A549 (cell line): ENCODE measurements at regions not wholly inside any gene's neighbourhood (a gene's known extent, or its start where the extent isn't known, plus 50 kb on each side); places are given as distances from the start of the nearest gene placed in this dataset.

Experiments used
- ATAC-seq, 2 experiments: fragments of 200-7000 bp in 1 of 2; fragments of >200 bp in 1 of 2; cut with Nextera tagmentation in 1 of 2; cut with Tn5 transposase in 1 of 2; 3 replicates each; pipeline versions ENCODE4 v1.8.0 to v1.9.1; 2018 to 2020; ENCODE audit warnings: mild to moderate bottlenecking in 1 of 2, moderate library complexity in 1 of 2
- CTCF ChIA-PET: fragments of 300-600 bp; sonication (Branson Sonifier 250); formaldehyde crosslinking; extraction: SDS; loops from one replicate; lab custom pipeline; 2021; ENCODE audit warnings: antibody characterized with exemption, inconsistent platforms; lab: Yijun Ruan, JAX
- POLR2A ChIA-PET: fragments of 350-600 bp; formaldehyde crosslinking; extraction: SDS; loops from one replicate; lab custom pipeline; 2021; ENCODE audit warnings: antibody characterized with exemption, inconsistent platforms; lab: Yijun Ruan, JAX
- DNase-seq, 2 experiments: peaks; one replicate each; pipeline versions ENCODE4 v3.0.0 to v3.0.0-alpha.2; 2011 to 2016; ENCODE audit warnings: low read depth in 1 of 2, low spot score in 1 of 2
- FAIRE-seq: peaks from 2 replicates; lab custom pipeline; 2011; peaks lifted over from hg19 to GRCh38; lab: Jason Lieb, UNC
- H3K27ac ChIP-seq, 2 experiments: fragments of >200 bp; sonication (Bioruptor Twin); formaldehyde crosslinking; 3 replicates each; pipeline ENCODE4 v1.5.1; 2016 to 2017
- H3K4me1 ChIP-seq: fragments of >200 bp; sonication (Bioruptor Twin); formaldehyde crosslinking; 3 replicates; pipeline ENCODE4 v1.6.1; 2016
- H3K4me2 ChIP-seq: fragments of >200 bp; sonication (Bioruptor Twin); formaldehyde crosslinking; 3 replicates; pipeline ENCODE4 v1.6.1; 2016
- H3K4me3 ChIP-seq: fragments of >200 bp; sonication (Bioruptor Twin); formaldehyde crosslinking; 3 replicates; pipeline ENCODE4 v1.5.1; 2016
- H3K9me3 ChIP-seq: fragments of >200 bp; sonication (Bioruptor Twin); formaldehyde crosslinking; 3 replicates; pipeline ENCODE4 v1.6.1; 2016
- CBX8 ChIP-seq: fragments of 200-600 bp; sonication (generic); IDR thresholded peaks from 2 replicates; pipeline ENCODE4 v1.6.1; 2016
- EHMT2 ChIP-seq: fragments of 200-600 bp; sonication (generic); IDR thresholded peaks from 2 replicates; pipeline ENCODE4 v1.6.1; 2016; ENCODE audit warnings: antibody characterized with exemption, low read depth, mild to moderate bottlenecking, moderate library complexity
- EP300 ChIP-seq, 2 experiments: fragments of >200 bp; sonication (Bioruptor Twin); formaldehyde crosslinking; IDR thresholded peaks; 2 replicates in 1 of 2; 3 replicates in 1 of 2; pipeline ENCODE4 v1.6.1; 2016 to 2017
- ESRRA ChIP-seq: fragments of 150-350 bp; IDR thresholded peaks from 2 replicates; pipeline ENCODE4 v1.6.1; 2014; ENCODE audit warnings: mild to moderate bottlenecking, low read length, borderline replicate concordance
- GATA3 ChIP-seq: IDR thresholded peaks from 2 replicates; pipeline ENCODE4 v1.6.1; 2012; ENCODE audit warnings: borderline replicate concordance
- HEYL ChIP-seq: fragments of 250-450 bp; sonication (Bioruptor Pico); IDR thresholded peaks from 2 replicates; pipeline ENCODE4 v1.8.0; 2021; ENCODE audit warnings: mild to moderate bottlenecking, moderate library complexity
- HOXB5 ChIP-seq: fragments of 250-450 bp; sonication (Bioruptor Pico); IDR thresholded peaks from 2 replicates; pipeline ENCODE4 v1.5.0; 2020; ENCODE audit warnings: mild to moderate bottlenecking, moderate library complexity
- JUNB ChIP-seq: fragments of >200 bp; sonication (Bioruptor Twin); formaldehyde crosslinking; IDR thresholded peaks from 2 replicates; pipeline ENCODE4 v1.6.1; 2016
- KDM1A ChIP-seq: fragments of 200-600 bp; sonication (generic); IDR thresholded peaks from 2 replicates; pipeline ENCODE4 v1.6.1; 2016; ENCODE audit warnings: low read depth, mild to moderate bottlenecking
- KDM5A ChIP-seq: fragments of 200-600 bp; sonication (generic); IDR thresholded peaks from 2 replicates; pipeline ENCODE4 v1.6.1; 2016; ENCODE audit warnings: antibody characterized with exemption, mild to moderate bottlenecking
- MAX ChIP-seq: IDR thresholded peaks from 2 replicates; pipeline ENCODE4 v1.6.1; 2012
- NPAS2 ChIP-seq: fragments of 250-450 bp; sonication (Bioruptor Pico); IDR thresholded peaks from 2 replicates; pipeline ENCODE4 v1.8.0; 2022; ENCODE audit warnings: mild to moderate bottlenecking, moderate library complexity, borderline replicate concordance
- PBX3 ChIP-seq: IDR thresholded peaks from 2 replicates; pipeline ENCODE4 v1.6.1; 2012
- REST ChIP-seq: fragments of 200-600 bp; sonication (generic); IDR thresholded peaks from 2 replicates; pipeline ENCODE4 v1.6.1; 2016; ENCODE audit warnings: antibody characterized with exemption, mild to moderate bottlenecking, moderate library complexity
- RFX5 ChIP-seq: fragments of 450-650 bp; IDR thresholded peaks from 2 replicates; pipeline ENCODE4 v1.7.1; 2014; ENCODE audit warnings: antibody characterized with exemption, mild to moderate bottlenecking, moderate library complexity
- SMC3 ChIP-seq: fragments of >200 bp; sonication (Bioruptor Twin); formaldehyde crosslinking; IDR thresholded peaks from 3 replicates; pipeline ENCODE4 v1.6.1; 2018; ENCODE audit warnings: inconsistent platforms
- SREBF2 ChIP-seq: fragments of 450-650 bp; IDR thresholded peaks from 2 replicates; pipeline ENCODE4 v1.6.1; 2014; ENCODE audit warnings: mild to moderate bottlenecking, moderate library complexity
- TP53 ChIP-seq: fragments of 250-450 bp; sonication (Bioruptor Pico); IDR thresholded peaks from 2 replicates; pipeline ENCODE4 v1.5.0; 2021; ENCODE audit warnings: mild to moderate bottlenecking, moderate library complexity
- ZC3H11A ChIP-seq: fragments of 450-650 bp; IDR thresholded peaks from 2 replicates; pipeline ENCODE4 v1.6.1; 2014; ENCODE audit warnings: antibody characterized with exemption, mild to moderate bottlenecking
- ZFP36 ChIP-seq: fragments of 450-650 bp; IDR thresholded peaks from 2 replicates; pipeline ENCODE4 v1.6.1; 2014; ENCODE audit warnings: borderline replicate concordance; ENCODE audit not compliant: partially characterized antibody
- ZNF302 ChIP-seq: fragments of 250-450 bp; sonication (Bioruptor Pico); IDR thresholded peaks from 2 replicates; pipeline ENCODE4 v1.9.0; 2021; ENCODE audit warnings: inconsistent platforms, mild to moderate bottlenecking, moderate library complexity
- WGBS: methylation state at CpG from one replicate; pipeline ENCODE4 v1.1.6; 2017; ENCODE audit errors: missing lambda C conversion rate; 5-methylcytosine and 5-hydroxymethylcytosine counted together

- Histone ChIP-seq H3K4me2 (no peak overlapping the region), H3K4me3 (no peak overlapping the region), H3K4me1 (no peaks in the 10 kb centered on the region), H3K27ac (no peak overlapping the region), H3K9me3 (no peaks in the 10 kb centered on the region)
- POLR2A ChIA-PET: no interaction called here
- 18% methylated on average over 2 of the region's 2 CpGs for WGBS
- CTCF ChIA-PET: no interaction called here
- TF ChIP-seq SMC3: no peak
- TF ChIP-seq ZNF302 (CRISPR knock-in tag): no peak
- no peak for TF ChIP-seq JUNB
- TF ChIP-seq GATA3: no peak
- TF ChIP-seq TP53 (CRISPR knock-in tag): no peak
- no peak for TF ChIP-seq RFX5
- no peak for TF ChIP-seq MAX
- no peak for TF ChIP-seq KDM1A
- TF ChIP-seq KDM5A: no peak
- no peak for TF ChIP-seq PBX3
- no peak for TF ChIP-seq REST
- no peak for TF ChIP-seq ESRRA
- TF ChIP-seq CBX8: no peak
- FAIRE-seq (no peak), DNase-seq (no peak), ATAC-seq (no peak)
These were observed 109.2 kb upstream of the MAP2 start for GRCh38 chr2:209314653-209315052.

- 16% methylated on average over 2 of the region's 2 CpGs for WGBS
- ATAC-seq: no peak
- POLR2A ChIA-PET: no interaction called here
These were observed 107.7 kb upstream of the MAP2 start for GRCh38 chr2:209316141-209316540.

GRCh38 chr2:209321076-209321475 lies 102.8 kb upstream of the MAP2 start:
- Histone ChIP-seq H3K27ac (no peak overlapping the region), H3K4me3 (no peak overlapping the region), H3K4me1 (no peaks in the 10 kb centered on the region), H3K9me3 (no peaks in the 10 kb centered on the region), H3K4me2 (no peak overlapping the region)
- WGBS: 41% methylated on average over 3 of the region's 3 CpGs
- ATAC-seq: no peak
- DNase-seq: no peak
- TF ChIP-seq NPAS2 (CRISPR knock-in tag) (no peak), HEYL (CRISPR knock-in tag) (no peak)
- no peak for FAIRE-seq
- ChIA-PET POLR2A (no interaction called here), CTCF (interaction anchor here (0.9 to 5.2 kb wide), 5 partner anchors 10 to 854 kb away, joined by 3 to 34 read pairs (median 4); no protein-coding TSS in a partner anchor)

More at GRCh38 chr2:209316141-209316540, 107.7 kb upstream of the MAP2 start:
- no peaks in the 10 kb centered on the region for H3K4me1 ChIP-seq
- DNase-seq (no peak), FAIRE-seq (no peak)
- CTCF ChIA-PET: no interaction called here
- no peak overlapping the region for H3K4me3 ChIP-seq
- H3K27ac ChIP-seq: no peak overlapping the region
- no peak overlapping the region for H3K4me2 ChIP-seq
- TF ChIP-seq SREBF2 (no peak), HOXB5 (CRISPR knock-in tag) (no peak), ZC3H11A (no peak), EP300 (IDR thresholded peaks at IDR 0.05) (no peak), ZFP36 (no peak), EHMT2 (no peak)
- TF ChIP-seq, all 56 proteins: peak for 0
- H3K9me3 ChIP-seq: no peaks in the 10 kb centered on the region
